Right lobe of liver (tissue), 4 donors: ENCODE measurements at regions not wholly inside any gene's neighbourhood (a gene's known extent, or its start where the extent isn't known, plus 50 kb on each side); places are given as distances from the start of the nearest gene placed in this dataset.

ENCODE experiments used
- POLR2A ChIP-seq: fragments of 450-650 bp; IDR thresholded peaks from one replicate; pipeline ENCODE4 v1.6.1; 2017; ENCODE audit warnings: antibody characterized with exemption, mild to moderate bottlenecking
- TF ChIP-seq, protein P1 (sequence below), 4 donors: fragments of 200-600 bp in 3 of 4; fragments of 450-650 bp in 1 of 4; IDR thresholded peaks; one replicate each; pipeline versions ENCODE4 v1.5.1 to v1.8.0; 2016 to 2022; ENCODE audit warnings: antibody characterized with exemption in 4 of 4, mild to moderate bottlenecking in 2 of 4
- donor health status: DM: no; HTN: no; CAD: no.
- donor health status: DM: no; HTN: no; CAD: no.
- donor health status: DM: no; HTN: yes; CAD: no.

DNA sequence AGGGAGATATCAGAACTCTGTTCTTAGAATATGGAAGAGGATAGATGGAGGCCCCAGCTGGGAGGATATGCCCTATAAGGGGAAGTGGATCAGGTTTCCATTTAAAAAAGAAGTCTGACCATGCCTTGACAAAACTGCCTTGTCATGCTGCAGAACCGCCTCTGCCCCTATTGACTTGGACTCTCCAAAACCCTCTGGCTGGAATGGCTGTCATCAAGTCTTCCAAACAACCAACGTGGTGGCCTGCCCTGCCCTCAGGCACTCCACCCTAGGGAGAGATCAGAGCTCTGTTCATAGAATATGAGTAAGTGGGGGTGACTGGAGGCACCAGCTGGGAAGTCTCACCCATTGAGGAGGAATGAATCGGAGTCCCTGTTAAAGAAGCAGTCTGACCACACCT lies 114.9 kb downstream of the VSIG4 start:
- TF ChIP-seq POLR2A: no peak
- TF ChIP-seq, protein P1, sequence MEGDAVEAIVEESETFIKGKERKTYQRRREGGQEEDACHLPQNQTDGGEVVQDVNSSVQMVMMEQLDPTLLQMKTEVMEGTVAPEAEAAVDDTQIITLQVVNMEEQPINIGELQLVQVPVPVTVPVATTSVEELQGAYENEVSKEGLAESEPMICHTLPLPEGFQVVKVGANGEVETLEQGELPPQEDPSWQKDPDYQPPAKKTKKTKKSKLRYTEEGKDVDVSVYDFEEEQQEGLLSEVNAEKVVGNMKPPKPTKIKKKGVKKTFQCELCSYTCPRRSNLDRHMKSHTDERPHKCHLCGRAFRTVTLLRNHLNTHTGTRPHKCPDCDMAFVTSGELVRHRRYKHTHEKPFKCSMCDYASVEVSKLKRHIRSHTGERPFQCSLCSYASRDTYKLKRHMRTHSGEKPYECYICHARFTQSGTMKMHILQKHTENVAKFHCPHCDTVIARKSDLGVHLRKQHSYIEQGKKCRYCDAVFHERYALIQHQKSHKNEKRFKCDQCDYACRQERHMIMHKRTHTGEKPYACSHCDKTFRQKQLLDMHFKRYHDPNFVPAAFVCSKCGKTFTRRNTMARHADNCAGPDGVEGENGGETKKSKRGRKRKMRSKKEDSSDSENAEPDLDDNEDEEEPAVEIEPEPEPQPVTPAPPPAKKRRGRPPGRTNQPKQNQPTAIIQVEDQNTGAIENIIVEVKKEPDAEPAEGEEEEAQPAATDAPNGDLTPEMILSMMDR (IDR thresholded peaks at IDR 0.05): no peak
